Gastroesophageal sphincter (tissue), 3 donors: ENCODE measurements at regions not wholly inside any gene's neighbourhood (a gene's known extent, or its start where the extent isn't known, plus 50 kb on each side); places are given as distances from the start of the nearest gene placed in this dataset.

Source experiments
- EP300 ChIP-seq: sonication (generic); formaldehyde crosslinking; IDR thresholded peaks from one replicate; pipeline ENCODE4 v1.6.1; 2017; ENCODE audit warnings: antibody characterized with exemption, mild to moderate bottlenecking
- POLR2A ChIP-seq, 2 donors: fragments of 450-650 bp; IDR thresholded peaks; one replicate each; pipeline ENCODE4 v1.6.1; 2017; ENCODE audit warnings: antibody characterized with exemption in 2 of 2, mild to moderate bottlenecking in 2 of 2, moderate library complexity in 1 of 2
- POLR2AphosphoS5 ChIP-seq: sonication (generic); formaldehyde crosslinking; IDR thresholded peaks from one replicate; pipeline ENCODE4 v1.6.1; 2017; ENCODE audit warnings: antibody characterized with exemption
- TF ChIP-seq, protein P1 (sequence below), 4 experiments: fragments of 200-600 bp in 2 of 4; fragments of 450-650 bp in 2 of 4; sonication (generic) in 1 of 4; IDR thresholded peaks; one replicate each; pipeline ENCODE4 v1.5.1; 2017 to 2019; ENCODE audit warnings: antibody characterized with exemption in 4 of 4, mild to moderate bottlenecking in 2 of 4, moderate library complexity in 2 of 4

DNA sequence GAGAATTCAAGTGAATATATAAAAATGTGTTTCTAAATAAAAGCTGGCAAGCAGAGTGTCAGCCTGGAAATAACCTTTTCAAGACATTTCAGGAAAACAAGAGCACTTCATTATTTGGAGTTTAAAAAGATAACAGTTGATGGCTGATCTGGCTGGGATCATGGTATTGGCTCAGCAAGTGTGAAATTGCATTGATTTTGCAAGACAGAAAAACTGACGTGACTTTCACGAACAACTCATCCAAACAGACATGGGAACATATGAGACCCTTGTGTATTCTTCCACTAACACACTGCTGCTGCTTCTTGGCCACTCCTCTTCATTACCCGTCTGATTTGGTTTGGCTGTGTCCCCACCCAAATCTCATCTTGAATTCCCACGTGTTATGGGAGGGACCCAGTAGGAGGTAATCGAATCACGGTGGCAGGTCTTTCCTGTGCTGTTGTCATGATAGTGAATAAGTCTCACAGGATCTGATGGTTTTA lies 108.5 kb downstream of the RAB18 start:
- TF ChIP-seq, protein P1, sequence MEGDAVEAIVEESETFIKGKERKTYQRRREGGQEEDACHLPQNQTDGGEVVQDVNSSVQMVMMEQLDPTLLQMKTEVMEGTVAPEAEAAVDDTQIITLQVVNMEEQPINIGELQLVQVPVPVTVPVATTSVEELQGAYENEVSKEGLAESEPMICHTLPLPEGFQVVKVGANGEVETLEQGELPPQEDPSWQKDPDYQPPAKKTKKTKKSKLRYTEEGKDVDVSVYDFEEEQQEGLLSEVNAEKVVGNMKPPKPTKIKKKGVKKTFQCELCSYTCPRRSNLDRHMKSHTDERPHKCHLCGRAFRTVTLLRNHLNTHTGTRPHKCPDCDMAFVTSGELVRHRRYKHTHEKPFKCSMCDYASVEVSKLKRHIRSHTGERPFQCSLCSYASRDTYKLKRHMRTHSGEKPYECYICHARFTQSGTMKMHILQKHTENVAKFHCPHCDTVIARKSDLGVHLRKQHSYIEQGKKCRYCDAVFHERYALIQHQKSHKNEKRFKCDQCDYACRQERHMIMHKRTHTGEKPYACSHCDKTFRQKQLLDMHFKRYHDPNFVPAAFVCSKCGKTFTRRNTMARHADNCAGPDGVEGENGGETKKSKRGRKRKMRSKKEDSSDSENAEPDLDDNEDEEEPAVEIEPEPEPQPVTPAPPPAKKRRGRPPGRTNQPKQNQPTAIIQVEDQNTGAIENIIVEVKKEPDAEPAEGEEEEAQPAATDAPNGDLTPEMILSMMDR (IDR thresholded peaks at IDR 0.05): no peak
- no peak for TF ChIP-seq POLR2AphosphoS5
- TF ChIP-seq POLR2A (IDR thresholded peaks at IDR 0.05): no peak
- no peak for TF ChIP-seq EP300
